ENCODE measurements at regions not wholly inside any gene's neighbourhood (a gene's known extent, or its start where the extent isn't known, plus 50 kb on each side); places are given as distances from the start of the nearest gene placed in this dataset.
A peak's percentile ranks its signal among the peaks of the same experiment; 100 is the strongest.

DNA sequence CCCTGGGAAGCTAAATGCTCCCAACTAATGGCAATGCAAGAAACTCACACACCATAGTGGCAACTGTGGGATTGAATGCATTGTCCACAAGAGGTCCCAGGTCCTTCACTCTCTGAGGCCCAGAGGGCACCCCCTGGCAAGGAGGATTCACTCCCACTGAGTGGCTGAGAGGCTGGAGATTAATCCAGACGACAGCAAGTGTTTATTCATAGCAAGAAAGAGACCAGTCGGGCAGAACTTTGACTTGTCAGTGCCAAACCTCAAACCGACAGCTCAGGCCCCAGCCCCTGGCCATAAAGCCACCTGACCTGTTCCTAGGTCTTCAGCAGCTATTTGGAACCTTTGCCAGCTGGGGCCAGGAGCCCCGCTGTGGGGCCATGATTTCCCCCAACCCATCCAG, 54.5 kb upstream of the MPEG1 start:
- Histone ChIP-seq H3K36me3 (ENCODE audit: low read depth) (no peaks in the 10 kb centered on the region), H3K4me1 (ENCODE audit: low read depth) (no peaks in the 10 kb centered on the region), H3K4me3 (no peak overlapping the region), H3K9me3 (no peaks in the 10 kb centered on the region)
- ATAC-seq (no peak), DNase-seq (no peak)
- intact Hi-C loops (cut with DNase I, micrococcal nuclease), result no loop called here
- TF ChIP-seq, protein P1, sequence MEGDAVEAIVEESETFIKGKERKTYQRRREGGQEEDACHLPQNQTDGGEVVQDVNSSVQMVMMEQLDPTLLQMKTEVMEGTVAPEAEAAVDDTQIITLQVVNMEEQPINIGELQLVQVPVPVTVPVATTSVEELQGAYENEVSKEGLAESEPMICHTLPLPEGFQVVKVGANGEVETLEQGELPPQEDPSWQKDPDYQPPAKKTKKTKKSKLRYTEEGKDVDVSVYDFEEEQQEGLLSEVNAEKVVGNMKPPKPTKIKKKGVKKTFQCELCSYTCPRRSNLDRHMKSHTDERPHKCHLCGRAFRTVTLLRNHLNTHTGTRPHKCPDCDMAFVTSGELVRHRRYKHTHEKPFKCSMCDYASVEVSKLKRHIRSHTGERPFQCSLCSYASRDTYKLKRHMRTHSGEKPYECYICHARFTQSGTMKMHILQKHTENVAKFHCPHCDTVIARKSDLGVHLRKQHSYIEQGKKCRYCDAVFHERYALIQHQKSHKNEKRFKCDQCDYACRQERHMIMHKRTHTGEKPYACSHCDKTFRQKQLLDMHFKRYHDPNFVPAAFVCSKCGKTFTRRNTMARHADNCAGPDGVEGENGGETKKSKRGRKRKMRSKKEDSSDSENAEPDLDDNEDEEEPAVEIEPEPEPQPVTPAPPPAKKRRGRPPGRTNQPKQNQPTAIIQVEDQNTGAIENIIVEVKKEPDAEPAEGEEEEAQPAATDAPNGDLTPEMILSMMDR (IDR thresholded peaks at IDR 0.05), result no peak

DNA sequence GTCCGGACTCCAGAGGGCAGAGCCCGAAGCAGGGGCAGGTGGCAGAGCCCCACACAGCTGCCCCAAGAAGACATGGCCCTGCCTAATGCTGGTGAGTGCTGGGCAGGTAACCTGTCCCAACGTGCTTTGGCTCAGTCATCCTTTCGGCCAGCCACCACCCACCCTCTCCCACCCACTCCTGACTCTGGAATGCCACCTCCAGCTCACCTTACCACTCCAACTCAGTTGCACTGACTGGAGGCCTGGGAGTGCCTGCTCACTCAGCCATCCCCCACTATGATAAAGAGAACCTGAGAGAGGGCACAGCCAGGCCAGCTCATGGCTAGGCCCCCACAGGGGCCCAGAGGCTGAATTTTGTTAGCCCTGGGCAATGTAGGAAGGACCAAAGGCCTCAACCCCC, 53.8 kb upstream of the MPEG1 start:
- no peak for DNase-seq

DNA sequence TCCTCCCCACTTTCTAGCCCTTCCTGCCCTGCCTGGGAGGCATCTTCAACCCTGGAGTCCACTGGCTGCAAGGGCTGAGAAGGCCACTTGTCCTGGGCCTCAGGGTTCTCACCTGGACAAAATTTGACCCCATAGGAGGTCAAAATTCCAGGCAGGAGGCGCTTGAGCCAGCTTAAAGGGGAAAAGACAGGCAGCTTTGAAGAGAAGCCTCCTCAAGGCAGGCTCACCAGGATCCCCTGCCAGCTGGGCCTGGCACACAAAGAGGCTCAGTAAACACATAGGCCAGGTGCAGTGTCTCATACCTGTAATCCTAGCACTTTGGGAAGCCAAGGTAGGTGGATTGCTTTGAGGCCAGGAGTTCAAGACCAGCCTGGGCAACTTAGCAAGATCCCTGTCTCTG, 53.0 kb upstream of the MPEG1 start:
- H3K4me3 ChIP-seq, result no peak overlapping the region
- no peaks in the 10 kb centered on the region for H3K9me3 ChIP-seq
- no peaks in the 10 kb centered on the region for H3K36me3 ChIP-seq (ENCODE audit: low read depth)
- TF ChIP-seq, protein P1 (IDR thresholded peaks at IDR 0.05), result no peak
- intact Hi-C loops (cut with DNase I, micrococcal nuclease), result loop anchor here in 1 of 2 donors (2.0 kb wide), 1 partner anchor 17 kb away; no protein-coding TSS in a partner anchor
- DNase-seq (no peak), ATAC-seq (no peak)
- H3K4me1 ChIP-seq (ENCODE audit: low read depth), result no peaks in the 10 kb centered on the region

More for the DNA sequence above, 53.8 kb upstream of the MPEG1 start:
- ATAC-seq, result no peak
- Histone ChIP-seq H3K36me3 (ENCODE audit: low read depth) (no peaks in the 10 kb centered on the region), H3K4me3 (no peak overlapping the region), H3K9me3 (no peaks in the 10 kb centered on the region), H3K4me1 (ENCODE audit: low read depth) (no peaks in the 10 kb centered on the region)
- intact Hi-C loops (cut with DNase I, micrococcal nuclease), result no loop called here
- TF ChIP-seq, protein P1 (IDR thresholded peaks at IDR 0.05), result no peak

DNA sequence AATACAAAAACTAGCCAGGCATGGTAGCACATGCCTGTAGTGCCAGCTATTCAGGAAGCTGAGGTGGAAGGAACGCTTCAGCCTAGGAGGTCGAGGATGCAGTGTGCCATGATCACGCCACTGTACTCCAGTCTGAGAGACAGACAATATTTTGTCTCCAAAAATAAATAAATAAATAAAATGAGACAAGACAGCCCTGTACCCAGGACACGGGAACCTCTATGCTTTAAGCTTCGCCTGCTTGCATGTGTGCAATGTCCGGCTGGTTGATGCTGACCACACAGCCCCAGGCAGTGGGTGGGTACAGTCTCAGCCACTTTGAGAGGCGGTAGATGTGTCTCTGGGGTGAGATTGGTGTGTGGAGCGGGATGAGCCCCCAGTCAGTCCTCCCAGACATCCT, 52.0 kb upstream of the MPEG1 start:
- Histone ChIP-seq H3K36me3 (ENCODE audit: low read depth) (no peaks in the 10 kb centered on the region), H3K4me3 (no peak overlapping the region), H3K9me3 (no peaks in the 10 kb centered on the region), H3K4me1 (ENCODE audit: low read depth) (no peaks in the 10 kb centered on the region)
- no peak for ATAC-seq
- DNase-seq, result no peak
- intact Hi-C loops (cut with DNase I, micrococcal nuclease), result loop anchor here in 1 of 2 donors (2.0 kb wide), 1 partner anchor 18 kb away; no protein-coding TSS in a partner anchor
- TF ChIP-seq, protein P1 (IDR thresholded peaks at IDR 0.05), result no peak

DNA sequence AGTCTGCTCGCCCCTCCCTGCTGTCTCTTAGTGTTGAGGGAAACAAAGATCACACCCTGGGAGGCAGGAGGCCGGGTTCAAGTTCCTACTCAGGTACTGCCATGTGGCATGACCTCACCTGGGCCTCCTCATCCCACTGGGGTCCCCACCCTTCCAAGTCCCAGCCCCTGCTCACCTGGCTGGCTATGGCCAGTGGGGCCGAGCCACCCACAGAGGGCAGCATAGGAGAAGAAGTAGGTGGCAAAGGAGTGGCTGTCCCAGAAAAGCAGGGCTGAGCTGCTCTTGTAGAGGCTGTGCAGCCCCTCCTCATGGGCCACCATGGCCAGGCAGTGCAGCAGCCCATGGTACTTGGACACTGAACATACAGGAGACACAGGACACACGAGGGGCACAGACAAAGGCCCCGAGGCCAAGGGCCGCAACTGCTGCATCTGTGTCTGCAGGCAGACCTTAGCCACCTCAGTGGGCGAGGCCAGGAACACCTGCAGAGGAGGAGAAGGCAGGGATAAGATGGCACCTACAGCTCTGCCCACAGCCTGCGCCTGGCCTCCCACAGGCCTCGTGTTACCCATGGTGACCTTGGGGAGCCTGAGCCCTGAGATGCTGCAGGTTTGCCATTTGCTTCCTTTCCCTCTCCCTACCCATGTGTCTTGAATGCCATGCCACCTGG, 50.6 kb upstream of the MPEG1 start:
- DNase-seq (peak; percentile 59 to 72 (median 66)), ATAC-seq (peak; percentile 72)
- Histone ChIP-seq H3K36me3 (ENCODE audit: low read depth) (no peaks in the 10 kb centered on the region), H3K9me3 (no peaks in the 10 kb centered on the region), H3K4me3 (no peak overlapping the region), H3K4me1 (ENCODE audit: low read depth) (no peaks in the 10 kb centered on the region)
- TF ChIP-seq, protein P1 (IDR thresholded peaks at IDR 0.05), result peak; percentile 22
- intact Hi-C loops (cut with DNase I, micrococcal nuclease), result no loop called here

All from mucosa of descending colon (tissue), 3 donors.